ENCODE measurements at regions not wholly inside any gene's neighbourhood (a gene's known extent, or its start where the extent isn't known, plus 50 kb on each side); places are given as distances from the start of the nearest gene placed in this dataset.

DNA sequence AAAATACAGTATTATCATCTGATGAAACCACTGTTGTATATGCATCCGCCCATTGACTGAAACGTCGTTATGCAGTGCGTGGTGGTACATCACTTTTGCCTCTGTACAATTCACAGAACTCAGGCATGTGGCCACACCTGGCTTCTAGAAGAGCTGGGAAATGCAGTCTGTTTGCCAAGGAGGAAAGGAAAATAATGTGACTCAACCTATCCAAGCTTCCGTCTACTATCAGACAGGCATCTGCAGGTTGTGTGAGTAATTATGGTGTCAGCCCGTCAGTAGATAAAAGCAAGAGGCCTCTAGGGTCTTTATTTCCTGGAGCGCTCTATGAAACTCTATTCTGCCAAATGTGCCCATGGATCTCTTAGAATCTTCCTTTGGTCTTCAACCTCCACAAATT is 111.6 kb downstream of the BBS10 start:
- TF ChIP-seq, protein P1, sequence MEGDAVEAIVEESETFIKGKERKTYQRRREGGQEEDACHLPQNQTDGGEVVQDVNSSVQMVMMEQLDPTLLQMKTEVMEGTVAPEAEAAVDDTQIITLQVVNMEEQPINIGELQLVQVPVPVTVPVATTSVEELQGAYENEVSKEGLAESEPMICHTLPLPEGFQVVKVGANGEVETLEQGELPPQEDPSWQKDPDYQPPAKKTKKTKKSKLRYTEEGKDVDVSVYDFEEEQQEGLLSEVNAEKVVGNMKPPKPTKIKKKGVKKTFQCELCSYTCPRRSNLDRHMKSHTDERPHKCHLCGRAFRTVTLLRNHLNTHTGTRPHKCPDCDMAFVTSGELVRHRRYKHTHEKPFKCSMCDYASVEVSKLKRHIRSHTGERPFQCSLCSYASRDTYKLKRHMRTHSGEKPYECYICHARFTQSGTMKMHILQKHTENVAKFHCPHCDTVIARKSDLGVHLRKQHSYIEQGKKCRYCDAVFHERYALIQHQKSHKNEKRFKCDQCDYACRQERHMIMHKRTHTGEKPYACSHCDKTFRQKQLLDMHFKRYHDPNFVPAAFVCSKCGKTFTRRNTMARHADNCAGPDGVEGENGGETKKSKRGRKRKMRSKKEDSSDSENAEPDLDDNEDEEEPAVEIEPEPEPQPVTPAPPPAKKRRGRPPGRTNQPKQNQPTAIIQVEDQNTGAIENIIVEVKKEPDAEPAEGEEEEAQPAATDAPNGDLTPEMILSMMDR (IDR thresholded peaks at IDR 0.05) = no peak
- no peak overlapping the region for H3K27ac ChIP-seq
- intact Hi-C loops (cut with DNase I) = no loop called here
- no peak for DNase-seq
- no peaks in the 10 kb centered on the region for H3K27me3 ChIP-seq
- ATAC-seq = peak; percentile 57
- H3K4me3 ChIP-seq = no peak overlapping the region
- no peaks in the 10 kb centered on the region for H3K4me1 ChIP-seq
- no peaks in the 10 kb centered on the region for H3K36me3 ChIP-seq
- H3K9me3 ChIP-seq = no peaks in the 10 kb centered on the region

DNA sequence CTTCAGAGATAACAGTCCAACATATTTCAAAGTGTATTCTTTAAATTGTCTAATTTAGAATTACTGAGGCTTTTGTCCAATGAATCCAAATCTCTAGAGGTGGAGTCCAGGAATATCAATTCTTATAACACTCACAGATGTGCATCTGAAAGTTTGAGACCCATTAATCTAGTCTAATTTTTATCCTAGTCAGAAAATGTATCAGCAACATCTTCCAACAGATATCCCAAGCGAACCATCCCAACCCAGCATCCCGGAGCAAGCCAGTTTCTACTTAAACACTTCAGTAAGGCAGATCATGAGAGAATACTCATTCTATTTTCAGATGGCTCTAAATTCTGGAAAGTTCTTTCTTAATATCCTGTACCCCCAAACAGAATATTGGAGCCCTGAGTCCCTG is 113.5 kb downstream of the BBS10 start:
- Histone ChIP-seq H3K36me3 (no peaks in the 10 kb centered on the region), H3K4me1 (no peaks in the 10 kb centered on the region), H3K27me3 (no peaks in the 10 kb centered on the region), H3K4me3 (no peak overlapping the region), H3K9me3 (no peaks in the 10 kb centered on the region), H3K27ac (no peak overlapping the region)
- ATAC-seq (no peak), DNase-seq (no peak)
- TF ChIP-seq, protein P1 (IDR thresholded peaks at IDR 0.05) = no peak
- intact Hi-C loops (cut with DNase I) = no loop called here

DNA sequence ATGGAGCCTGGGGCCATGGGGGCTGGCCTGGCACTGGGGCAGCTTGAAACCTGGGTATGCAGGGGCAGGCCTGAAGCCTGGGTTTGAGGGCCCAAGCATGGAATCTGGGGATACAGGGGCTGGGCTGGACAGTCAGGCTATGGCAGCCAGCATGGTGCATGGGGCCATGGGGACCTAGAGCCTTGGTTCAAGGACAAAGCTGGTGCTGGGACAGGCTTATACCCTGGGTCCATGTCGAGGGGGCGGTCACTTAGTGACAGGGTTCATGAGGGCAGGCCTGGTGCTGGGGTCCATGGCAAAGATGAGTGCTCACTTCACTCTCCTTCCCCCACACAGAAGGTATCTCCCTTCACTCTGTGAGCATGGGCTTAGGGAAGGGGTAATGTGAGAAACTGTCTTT is 116.2 kb downstream of the BBS10 start:
- TF ChIP-seq, protein P1 (IDR thresholded peaks at IDR 0.05) = no peak
- intact Hi-C loops (cut with DNase I) = no loop called here
- no peak for ATAC-seq
- no peak for DNase-seq
- no peak overlapping the region for H3K4me3 ChIP-seq
- no peaks in the 10 kb centered on the region for H3K4me1 ChIP-seq
- H3K36me3 ChIP-seq = no peaks in the 10 kb centered on the region
- no peaks in the 10 kb centered on the region for H3K9me3 ChIP-seq
- H3K27me3 ChIP-seq = no peaks in the 10 kb centered on the region
- no peak overlapping the region for H3K27ac ChIP-seq

DNA sequence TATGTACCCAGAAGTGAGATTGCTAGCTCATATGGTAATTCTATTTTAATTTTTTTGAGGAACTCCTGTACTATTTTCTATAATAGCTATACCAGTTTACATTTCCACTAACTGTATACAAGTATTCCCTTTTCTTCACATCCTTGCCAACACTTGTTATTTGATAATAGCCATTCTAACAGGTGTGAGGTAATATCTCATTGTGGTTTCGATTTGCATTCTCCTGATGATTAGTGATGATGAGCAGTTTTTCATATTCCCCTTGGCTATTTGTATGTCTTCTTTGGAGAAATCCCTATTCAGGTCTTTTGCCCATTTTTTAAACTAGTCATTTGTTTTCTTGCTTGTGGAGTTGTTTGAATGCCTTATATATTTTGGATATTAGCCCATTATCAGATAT is 121.3 kb downstream of the BBS10 start:
- intact Hi-C loops (cut with DNase I) = no loop called here
- Histone ChIP-seq H3K9me3 (no peaks in the 10 kb centered on the region), H3K27ac (no peak overlapping the region), H3K4me3 (no peak overlapping the region), H3K36me3 (no peaks in the 10 kb centered on the region), H3K27me3 (no peaks in the 10 kb centered on the region), H3K4me1 (no peaks in the 10 kb centered on the region)
- ATAC-seq (no peak), DNase-seq (no peak)
- TF ChIP-seq, protein P1 (IDR thresholded peaks at IDR 0.05) = no peak

DNA sequence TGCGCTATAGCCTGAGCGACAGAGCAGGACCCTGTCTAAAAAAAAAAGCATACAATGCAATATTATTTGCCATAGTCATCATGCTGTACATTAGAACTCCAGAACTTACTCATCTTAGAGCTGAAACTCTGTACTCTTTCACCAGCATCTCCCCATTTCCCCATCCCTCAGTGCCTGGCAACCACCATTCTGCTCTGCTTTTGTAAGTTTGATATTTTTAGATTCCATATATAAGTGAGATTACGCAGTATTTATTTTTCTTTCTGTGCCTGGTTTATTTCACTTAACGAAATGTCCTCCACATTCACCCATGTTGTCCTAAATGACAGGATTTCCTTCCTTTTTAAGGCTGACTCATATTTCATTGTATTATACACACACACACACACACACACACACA is 121.8 kb downstream of the BBS10 start:
- DNase-seq = no peak
- Histone ChIP-seq H3K27ac (no peak overlapping the region), H3K4me1 (no peaks in the 10 kb centered on the region), H3K27me3 (no peaks in the 10 kb centered on the region), H3K9me3 (no peaks in the 10 kb centered on the region), H3K36me3 (no peaks in the 10 kb centered on the region), H3K4me3 (no peak overlapping the region)
- intact Hi-C loops (cut with DNase I) = no loop called here
- no peak for ATAC-seq
- TF ChIP-seq, protein P1 (IDR thresholded peaks at IDR 0.05) = no peak

Measured in left lung (tissue), 4 donors.